ENCODE measurements at regions not wholly inside any gene's neighbourhood (a gene's known extent, or its start where the extent isn't known, plus 50 kb on each side); places are given as distances from the start of the nearest gene placed in this dataset.

DNA sequence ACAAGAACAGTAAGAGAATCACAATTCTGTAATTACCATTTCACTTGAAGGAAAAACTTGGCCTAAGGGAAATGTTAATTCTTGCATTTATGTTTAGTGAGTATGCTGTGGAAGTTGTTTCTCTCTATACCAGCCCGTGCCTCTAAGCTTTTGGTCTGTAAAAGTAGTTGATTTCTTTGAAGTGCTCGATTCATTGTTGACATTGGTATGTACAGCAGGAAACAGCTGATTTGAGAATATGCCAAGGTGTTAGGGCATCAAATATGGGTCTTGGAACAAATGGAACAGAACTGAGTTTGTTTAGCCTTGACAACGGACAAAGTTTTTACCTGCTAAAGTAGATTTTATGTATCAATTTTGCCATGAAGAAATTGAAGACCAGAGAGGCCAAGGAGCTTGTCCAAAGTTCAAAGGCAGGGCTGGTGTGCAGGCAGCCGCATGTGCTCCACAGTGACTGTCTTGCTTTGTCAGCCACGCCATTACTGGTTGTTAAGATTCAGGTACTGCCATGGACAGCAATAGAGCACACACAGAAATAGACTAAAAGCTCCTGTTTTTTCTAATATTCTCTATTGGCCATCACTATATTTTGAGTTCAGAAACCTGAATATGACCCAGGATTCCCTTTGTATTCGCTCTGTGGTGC lies 75.5 kb upstream of the TLR3 start:
- DNase-seq, result no peak

DNA sequence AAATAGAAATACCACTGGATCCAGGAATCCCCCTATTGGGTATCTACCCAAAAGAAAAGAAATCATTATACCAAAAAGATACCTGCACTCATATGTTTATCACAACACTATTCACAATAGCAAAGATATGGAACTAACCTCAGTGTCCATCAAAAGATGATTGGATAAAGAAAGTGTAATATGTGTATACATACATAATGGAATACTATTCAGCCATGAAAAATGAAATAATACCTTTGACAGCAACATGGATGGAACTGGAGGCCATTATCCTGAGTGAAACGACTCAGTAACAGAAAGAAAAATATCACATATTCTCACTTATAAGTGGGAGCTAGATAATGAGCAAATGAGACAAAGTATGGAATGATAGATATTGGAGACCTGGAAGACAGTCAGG lies 74.2 kb upstream of the TLR3 start:
- DNase-seq, result no peak

DNA sequence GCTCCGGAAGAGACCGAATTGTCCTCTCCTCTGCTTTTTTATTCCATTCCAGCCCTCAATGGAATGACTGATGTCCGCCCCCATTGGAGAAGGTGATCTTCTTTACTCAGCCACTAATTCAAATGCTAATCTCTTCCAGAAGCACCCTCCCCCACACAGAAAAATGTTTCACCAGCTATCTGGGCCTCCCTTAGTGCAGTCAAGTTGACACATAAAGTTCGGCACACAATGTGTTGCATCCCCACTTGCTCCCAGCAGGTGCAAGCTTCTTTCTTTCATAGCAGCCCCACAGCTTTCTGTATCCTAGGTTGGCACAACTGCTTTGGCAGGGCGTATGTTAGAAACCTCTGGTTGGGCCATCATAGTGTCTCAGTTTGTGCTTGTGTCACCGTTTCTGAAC lies 73.3 kb upstream of the TLR3 start:
- DNase-seq, result no peak

DNA sequence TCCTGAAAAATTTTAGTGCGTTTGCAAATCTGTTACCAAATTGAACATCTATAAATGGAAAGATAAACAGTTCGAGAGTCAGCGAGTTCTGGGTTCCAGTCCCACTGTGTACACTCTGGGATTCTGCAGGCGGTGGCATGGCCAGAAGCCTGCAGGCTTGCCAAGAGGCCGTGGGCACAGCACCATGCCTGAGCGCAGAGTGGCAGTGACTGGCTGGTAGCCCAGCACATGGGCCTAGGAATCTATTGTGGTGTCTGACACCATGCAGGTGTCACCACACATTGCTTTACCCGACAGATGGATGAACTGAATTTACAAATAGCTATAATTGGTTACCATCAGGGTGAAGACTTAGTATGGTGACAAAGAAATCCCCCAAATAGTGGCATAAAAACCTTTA lies 71.7 kb upstream of the TLR3 start:
- no peak for DNase-seq

GRCh38 chr4:185998791-185999190 lies 70.2 kb upstream of the TLR3 start:
- DNase-seq, result no peak

DNA sequence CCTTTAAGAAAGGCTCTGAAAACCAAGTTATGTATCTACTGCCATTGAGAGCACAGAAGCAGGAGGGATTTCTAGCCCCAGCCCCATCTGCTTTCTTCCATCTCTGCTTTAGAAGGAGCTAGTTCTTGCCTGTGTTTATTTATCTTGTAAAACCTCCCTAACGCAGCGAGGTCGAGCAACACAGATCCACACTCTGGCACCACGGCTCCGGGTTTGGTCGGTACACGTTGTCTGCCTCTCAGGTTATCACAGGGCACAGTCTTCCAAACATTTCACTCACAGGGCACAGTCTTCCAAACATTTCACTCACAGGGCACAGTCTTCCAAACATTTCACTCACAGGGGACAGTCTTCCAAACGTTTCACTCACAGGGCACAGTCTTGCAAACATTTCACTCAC lies 69.7 kb upstream of the TLR3 start:
- no peak for DNase-seq

DNA sequence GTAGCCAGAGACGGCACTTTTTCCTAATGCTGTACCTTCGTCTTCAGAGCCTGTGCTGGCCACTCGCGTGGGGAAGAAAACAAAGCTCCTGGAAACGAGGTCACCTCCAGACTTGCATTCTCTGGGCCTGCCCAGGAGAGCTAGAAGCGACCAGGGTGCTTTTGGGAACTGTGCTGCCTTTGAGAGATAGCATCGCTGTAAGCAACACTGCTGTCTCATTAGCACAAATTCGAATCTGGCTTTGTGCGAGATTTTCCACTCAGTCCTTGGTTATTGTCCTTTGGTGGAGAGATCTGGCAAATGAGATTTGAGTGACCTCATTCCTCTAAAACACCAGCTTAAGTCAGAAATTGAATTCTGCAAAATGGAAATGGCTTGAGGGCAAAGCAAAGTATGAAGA lies 66.1 kb upstream of the TLR3 start:
- no peak for DNase-seq

DNA sequence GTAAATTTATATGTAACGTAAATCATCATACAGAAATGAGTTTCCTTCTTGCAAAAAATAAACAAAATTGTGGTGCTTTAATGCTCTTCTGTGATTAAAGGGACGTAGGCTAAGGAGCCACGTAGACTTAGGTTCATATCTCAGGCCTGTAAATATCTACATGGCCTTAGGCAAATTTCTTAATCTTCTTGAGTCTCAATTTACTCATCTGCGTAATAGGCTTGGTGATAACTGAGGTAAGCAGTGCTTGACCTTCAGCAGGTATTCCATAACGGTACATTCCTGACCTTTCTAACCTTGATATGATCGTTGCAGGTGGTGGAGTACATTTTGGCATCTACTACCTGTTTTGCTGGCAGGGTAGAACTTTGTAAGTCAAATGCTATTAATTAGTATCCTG lies 65.2 kb upstream of the TLR3 start:
- DNase-seq, result no peak

DNA sequence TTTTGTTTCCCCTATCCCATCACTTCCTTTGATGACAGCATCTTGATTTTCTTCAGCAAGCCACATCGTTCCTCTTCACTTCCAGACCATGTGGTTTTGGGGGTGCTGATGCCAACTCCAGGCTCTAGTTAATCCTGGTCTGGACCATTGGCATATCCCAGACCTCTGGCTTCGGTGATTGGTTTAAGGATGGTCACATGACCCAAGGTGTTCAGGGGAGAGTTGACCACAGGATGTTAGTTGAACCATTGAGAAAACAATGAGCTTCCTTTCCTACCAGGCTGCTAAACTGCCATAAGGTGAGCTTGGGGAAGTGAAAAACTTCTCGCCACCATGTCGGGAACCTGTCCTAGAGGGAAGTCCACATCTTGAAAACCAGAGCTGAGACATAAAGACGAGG lies 60.9 kb upstream of the TLR3 start:
- no peak for DNase-seq

DNA sequence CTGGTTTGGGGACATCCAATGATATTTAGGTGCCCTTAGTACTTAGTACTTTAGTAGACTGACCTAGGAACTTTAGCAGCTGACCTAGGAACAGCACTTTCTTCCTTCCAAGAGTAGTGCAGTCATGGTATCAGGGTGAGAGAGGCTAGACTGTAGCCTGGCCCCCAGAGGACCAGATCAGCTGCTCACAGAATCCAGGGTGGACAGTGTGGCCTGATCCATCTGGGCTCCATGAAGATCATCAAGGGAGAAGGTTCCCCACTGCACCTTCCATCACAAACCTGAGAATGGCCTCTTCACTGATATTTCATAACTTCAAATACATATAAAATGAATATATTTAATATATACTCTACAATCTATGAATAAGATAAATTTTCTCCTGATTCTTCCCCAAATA lies 59.0 kb upstream of the TLR3 start:
- DNase-seq, result no peak

GRCh38 chr4:186010821-186011220 lies 58.1 kb upstream of the TLR3 start:
- DNase-seq, result no peak

DNA sequence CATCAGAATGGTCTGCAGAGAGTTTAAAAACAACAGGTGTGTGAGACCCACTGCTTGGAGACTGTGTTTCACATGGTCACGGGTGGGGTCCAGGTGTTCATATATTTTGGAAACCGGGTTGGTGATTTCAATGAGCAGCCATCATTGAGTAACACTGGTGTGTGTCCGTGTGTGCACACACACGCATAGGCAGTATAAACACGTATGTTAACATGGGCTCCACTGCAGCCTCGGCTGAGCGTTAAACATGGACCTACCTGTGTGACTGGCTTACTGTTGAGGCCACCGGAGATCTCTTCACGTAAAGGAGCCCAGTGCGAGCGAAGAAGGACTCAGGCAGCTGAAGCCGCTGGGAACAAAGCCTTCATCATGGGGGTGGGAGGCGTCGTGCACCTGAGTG lies 56.9 kb upstream of the TLR3 start:
- no peak for DNase-seq

DNA sequence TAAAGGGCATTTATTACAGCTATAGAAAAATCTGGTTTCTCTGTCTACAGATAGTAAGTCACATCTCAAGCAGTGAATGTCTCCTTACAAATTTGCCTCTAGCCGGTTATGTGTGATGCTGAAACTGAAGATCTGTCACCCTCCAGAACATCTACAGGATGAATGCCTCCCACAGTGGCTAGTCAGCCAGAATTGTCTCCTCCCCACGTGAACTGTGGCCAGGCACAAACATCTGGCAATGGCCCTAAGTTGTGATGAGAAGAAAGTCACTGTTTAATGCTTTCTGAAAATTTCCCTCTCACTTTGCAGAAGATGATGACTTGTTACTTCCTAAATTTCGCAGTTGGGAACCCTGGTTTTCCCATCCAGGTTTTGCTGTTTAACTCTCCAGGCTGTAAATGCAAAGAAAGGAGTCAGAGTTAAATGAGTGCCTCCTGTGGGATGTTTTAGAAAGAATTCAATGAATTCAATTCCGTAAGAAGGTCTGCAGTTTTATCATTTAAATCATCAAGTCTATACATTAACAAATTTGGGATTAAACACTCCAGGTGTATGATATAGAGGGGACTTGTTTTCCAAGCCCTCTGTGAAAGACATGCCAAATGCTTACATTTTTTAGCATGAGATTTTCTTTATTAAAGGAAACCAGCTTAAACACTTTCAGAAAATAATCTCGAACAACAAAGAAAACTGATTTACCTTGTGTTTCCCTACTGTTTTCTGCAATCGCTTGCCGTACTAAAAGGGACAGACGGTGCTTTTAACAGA lies 55.4 kb upstream of the TLR3 start:
- DNase-seq, result no peak

DNA sequence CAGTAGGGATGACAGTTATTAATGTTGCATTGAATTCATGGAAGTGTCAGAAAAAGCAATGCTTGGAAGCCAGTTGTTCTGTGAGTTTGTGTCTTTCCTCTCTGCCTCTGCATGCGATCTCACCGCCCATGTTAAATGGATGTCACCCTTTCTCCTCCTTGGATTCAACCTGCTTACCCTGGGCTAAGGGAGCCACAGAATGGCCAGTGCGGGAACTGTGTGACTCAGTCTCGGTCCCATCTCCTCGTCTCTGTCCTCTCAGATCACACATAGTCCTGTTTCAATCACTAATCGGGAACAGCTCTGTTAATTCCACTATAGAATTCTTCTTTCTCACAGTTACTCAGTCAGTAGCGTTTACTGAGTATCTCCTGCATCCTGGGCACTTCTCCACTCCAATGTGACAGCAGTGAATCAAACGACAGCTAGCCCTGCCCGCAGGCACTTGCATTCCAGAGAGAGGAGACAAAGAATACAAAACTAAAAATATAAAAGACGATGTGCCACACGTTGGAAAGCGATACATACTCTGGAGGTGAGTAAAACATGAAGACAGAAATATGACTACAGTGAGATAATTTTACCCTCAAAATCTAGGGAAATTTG lies 53.6 kb upstream of the TLR3 start:
- DNase-seq, result peak in 1 of 2 experiments; percentile 34

DNA sequence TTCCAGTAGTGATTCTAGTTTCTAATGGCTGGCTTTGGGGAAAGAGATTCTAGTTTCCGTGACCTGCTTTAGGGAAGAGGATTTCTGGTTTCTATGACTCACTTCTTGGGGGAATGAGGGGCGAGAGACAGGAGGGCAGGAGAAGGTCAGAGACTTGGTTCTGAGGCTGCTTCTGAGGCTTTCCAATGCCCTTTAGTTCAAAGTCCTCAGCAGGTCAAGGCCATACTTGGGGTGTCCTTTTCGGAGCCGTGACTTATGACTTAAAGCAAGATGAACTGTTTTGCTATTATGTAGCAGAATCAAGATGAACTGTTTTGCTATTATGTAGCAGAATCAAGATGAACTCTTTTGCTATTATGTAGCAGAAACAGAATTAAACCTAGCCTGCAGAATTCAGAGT lies 52.2 kb upstream of the TLR3 start:
- DNase-seq, result no peak

- DNase-seq, result no peak
Measured at GRCh38 chr4:186017801-186018200, 51.2 kb upstream of the TLR3 start.

GRCh38 chr4:186018261-186018660 lies 50.7 kb upstream of the TLR3 start:
- no peak for DNase-seq

- DNase-seq, result no peak
Measured at GRCh38 chr4:186018784-186019183, 50.2 kb upstream of the TLR3 start.
